NT2/D1 (cell line): ENCODE measurements at regions not wholly inside any gene's neighbourhood (a gene's known extent, or its start where the extent isn't known, plus 50 kb on each side); places are given as distances from the start of the nearest gene placed in this dataset.

Experiments used
- DNase-seq: peaks from one replicate; pipeline ENCODE4 v3.0.0-alpha.2; 2011; ENCODE audit warnings: low read depth, low spot score
- H3K27me3 ChIP-seq: 2 replicates; pipeline ENCODE4 v1.6.0; 2011; ENCODE audit warnings: mild to moderate bottlenecking; ENCODE audit not compliant: insufficient read length, insufficient read depth
- H3K36me3 ChIP-seq: 2 replicates; pipeline ENCODE4 v1.6.1; 2011; ENCODE audit warnings: mild to moderate bottlenecking, low read length, mixed read lengths; ENCODE audit not compliant: insufficient read depth, insufficient read length
- H3K4me1 ChIP-seq: 2 replicates; pipeline ENCODE4 v1.5.1; 2011; ENCODE audit not compliant: insufficient read depth, insufficient read length
- H3K4me3 ChIP-seq: 2 replicates; pipeline ENCODE4 v1.5.1; 2011; ENCODE audit warnings: low read depth; ENCODE audit not compliant: insufficient read length
- H3K9ac ChIP-seq: 2 replicates; pipeline ENCODE4 v1.6.0; 2011; ENCODE audit warnings: low read depth; ENCODE audit not compliant: insufficient read length
- H3K9me3 ChIP-seq: 2 replicates; pipeline ENCODE4 v1.5.1; 2011; ENCODE audit warnings: mild to moderate bottlenecking, low read length; ENCODE audit not compliant: insufficient read depth
- SUZ12 ChIP-seq: IDR thresholded peaks from 2 replicates; pipeline ENCODE4 v1.6.1; 2011; ENCODE audit not compliant: insufficient read length, insufficient read depth; ENCODE audit errors: extremely low read depth
- YY1 ChIP-seq: IDR thresholded peaks from 2 replicates; pipeline ENCODE4 v1.6.1; 2011; ENCODE audit not compliant: insufficient read length, insufficient read depth
- ZNF274 ChIP-seq: IDR thresholded peaks from 2 replicates; pipeline ENCODE4 v1.6.1; 2011; ENCODE audit warnings: mild to moderate bottlenecking, low read depth, low read length

GRCh38 chr2:114219456-114219855 lies 223.0 kb upstream of the DPP10 start:
- Histone ChIP-seq H3K27me3 (no peaks in the 10 kb centered on the region), H3K9me3 (no peaks in the 10 kb centered on the region), H3K4me3 (no peak overlapping the region), H3K9ac (no peak overlapping the region), H3K4me1 (no peaks in the 10 kb centered on the region), H3K36me3 (no peaks in the 10 kb centered on the region)
- TF ChIP-seq YY1 (no peak), SUZ12 (no peak), ZNF274 (no peak)
- DNase-seq, result no peak

- Histone ChIP-seq H3K27me3 (no peaks in the 10 kb centered on the region), H3K9me3 (no peaks in the 10 kb centered on the region), H3K4me1 (no peaks in the 10 kb centered on the region), H3K36me3 (no peaks in the 10 kb centered on the region), H3K4me3 (no peak overlapping the region), H3K9ac (no peak overlapping the region)
- TF ChIP-seq ZNF274 (no peak), SUZ12 (no peak), YY1 (no peak)
- DNase-seq, result no peak
Measured at GRCh38 chr2:114222344-114222743, 220.1 kb upstream of the DPP10 start.

- Histone ChIP-seq H3K9me3 (peaks cover 6% of the 10 kb centered on the region; the same call in 1 of the 2 replicates), H3K27me3 (no peaks in the 10 kb centered on the region), H3K4me3 (no peak overlapping the region), H3K4me1 (no peaks in the 10 kb centered on the region), H3K36me3 (no peaks in the 10 kb centered on the region), H3K9ac (no peak overlapping the region)
- TF ChIP-seq YY1 (no peak), ZNF274 (no peak), SUZ12 (no peak)
- no peak for DNase-seq
Measured at GRCh38 chr2:114231921-114232320, 210.5 kb upstream of the DPP10 start.

- no peaks in the 10 kb centered on the region for H3K36me3 ChIP-seq
- H3K9ac ChIP-seq, result no peak overlapping the region
- no peaks in the 10 kb centered on the region for H3K27me3 ChIP-seq
- H3K9me3 ChIP-seq, result peaks cover 6% of the 10 kb centered on the region; the same call in 1 of the 2 replicates
- no peak for TF ChIP-seq ZNF274
- TF ChIP-seq YY1, result no peak
- no peak for TF ChIP-seq SUZ12
- H3K4me1 ChIP-seq, result no peaks in the 10 kb centered on the region
- no peak overlapping the region for H3K4me3 ChIP-seq
- DNase-seq, result no peak
Measured at GRCh38 chr2:114237331-114237730, 205.1 kb upstream of the DPP10 start.

DNA sequence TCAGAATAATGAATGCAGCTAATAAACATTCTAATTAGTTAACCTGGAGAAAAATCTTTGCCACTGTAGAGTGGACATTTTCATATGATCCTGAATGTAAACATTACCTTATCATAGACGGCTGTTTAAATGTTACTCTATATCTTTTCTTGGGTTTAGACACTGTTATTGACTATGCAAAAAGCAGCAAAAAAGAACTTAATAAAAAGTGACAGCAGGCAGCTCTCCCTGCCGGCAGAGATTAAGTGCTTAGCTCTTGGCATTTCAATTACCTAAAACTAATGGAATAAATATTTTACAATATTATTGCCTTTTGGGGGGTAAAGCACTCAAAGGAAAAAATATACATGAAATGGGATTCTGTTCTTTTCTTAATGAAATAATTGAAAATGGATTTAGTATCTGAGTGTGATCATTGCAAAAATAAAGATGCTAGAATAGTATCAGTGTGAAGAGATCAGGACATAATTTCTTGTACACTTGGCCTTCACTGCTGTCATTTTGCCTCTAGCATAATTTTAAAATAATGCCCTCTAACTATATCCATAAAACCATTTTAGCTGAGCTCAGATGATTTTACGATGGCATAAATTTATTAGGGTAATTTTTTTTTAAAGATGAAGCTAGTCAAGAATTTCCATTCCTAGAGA lies 203.4 kb upstream of the DPP10 start:
- TF ChIP-seq SUZ12 (no peak), YY1 (no peak), ZNF274 (no peak)
- Histone ChIP-seq H3K27me3 (no peaks in the 10 kb centered on the region), H3K4me3 (no peak overlapping the region), H3K4me1 (no peaks in the 10 kb centered on the region), H3K9me3 (peaks cover 6% of the 10 kb centered on the region; the same call in 1 of the 2 replicates), H3K9ac (no peak overlapping the region), H3K36me3 (no peaks in the 10 kb centered on the region)
- no peak for DNase-seq

GRCh38 chr2:114248648-114249047 lies 193.8 kb upstream of the DPP10 start:
- no peak overlapping the region for H3K4me3 ChIP-seq
- no peaks in the 10 kb centered on the region for H3K36me3 ChIP-seq
- H3K4me1 ChIP-seq, result no peaks in the 10 kb centered on the region
- no peak for DNase-seq
- no peaks in the 10 kb centered on the region for H3K27me3 ChIP-seq
- H3K9ac ChIP-seq, result no peak overlapping the region
- TF ChIP-seq SUZ12 (no peak), ZNF274 (no peak), YY1 (no peak)
- no peaks in the 10 kb centered on the region for H3K9me3 ChIP-seq

GRCh38 chr2:114252713-114253112 lies 189.7 kb upstream of the DPP10 start:
- no peaks in the 10 kb centered on the region for H3K36me3 ChIP-seq
- H3K4me1 ChIP-seq, result no peaks in the 10 kb centered on the region
- no peak overlapping the region for H3K4me3 ChIP-seq
- H3K27me3 ChIP-seq, result no peaks in the 10 kb centered on the region
- no peak for TF ChIP-seq SUZ12
- TF ChIP-seq ZNF274, result no peak
- TF ChIP-seq YY1, result no peak
- no peak overlapping the region for H3K9ac ChIP-seq
- H3K9me3 ChIP-seq, result no peaks in the 10 kb centered on the region
- DNase-seq, result no peak
